ENCODE measurements at regions not wholly inside any gene's neighbourhood (a gene's known extent, or its start where the extent isn't known, plus 50 kb on each side); places are given as distances from the start of the nearest gene placed in this dataset.

DNA sequence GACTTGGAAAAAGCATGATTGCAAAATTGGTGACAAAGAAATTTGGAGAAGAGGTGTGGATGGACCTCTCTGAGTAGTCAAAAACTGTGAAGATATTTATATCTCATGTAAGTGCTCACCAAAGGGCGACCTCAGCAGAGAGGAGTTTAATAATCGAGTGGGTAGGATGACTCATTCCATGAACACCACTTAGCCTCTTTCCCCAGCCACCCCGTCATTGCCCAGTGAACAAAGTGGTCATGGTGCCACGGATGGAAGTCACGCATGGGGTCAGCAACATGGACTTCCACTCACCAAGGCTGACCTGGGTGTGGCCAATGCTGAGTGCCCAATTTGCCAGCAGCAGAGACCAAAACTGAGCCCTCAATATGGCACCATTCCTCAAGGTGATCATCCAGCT is 997.4 kb upstream of the GYPC start:
- TF ChIP-seq, protein P1, sequence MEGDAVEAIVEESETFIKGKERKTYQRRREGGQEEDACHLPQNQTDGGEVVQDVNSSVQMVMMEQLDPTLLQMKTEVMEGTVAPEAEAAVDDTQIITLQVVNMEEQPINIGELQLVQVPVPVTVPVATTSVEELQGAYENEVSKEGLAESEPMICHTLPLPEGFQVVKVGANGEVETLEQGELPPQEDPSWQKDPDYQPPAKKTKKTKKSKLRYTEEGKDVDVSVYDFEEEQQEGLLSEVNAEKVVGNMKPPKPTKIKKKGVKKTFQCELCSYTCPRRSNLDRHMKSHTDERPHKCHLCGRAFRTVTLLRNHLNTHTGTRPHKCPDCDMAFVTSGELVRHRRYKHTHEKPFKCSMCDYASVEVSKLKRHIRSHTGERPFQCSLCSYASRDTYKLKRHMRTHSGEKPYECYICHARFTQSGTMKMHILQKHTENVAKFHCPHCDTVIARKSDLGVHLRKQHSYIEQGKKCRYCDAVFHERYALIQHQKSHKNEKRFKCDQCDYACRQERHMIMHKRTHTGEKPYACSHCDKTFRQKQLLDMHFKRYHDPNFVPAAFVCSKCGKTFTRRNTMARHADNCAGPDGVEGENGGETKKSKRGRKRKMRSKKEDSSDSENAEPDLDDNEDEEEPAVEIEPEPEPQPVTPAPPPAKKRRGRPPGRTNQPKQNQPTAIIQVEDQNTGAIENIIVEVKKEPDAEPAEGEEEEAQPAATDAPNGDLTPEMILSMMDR (conservative IDR thresholded peaks at IDR 0.05; ENCODE audit: low read length): no peak
- no peak for TF ChIP-seq EZH2phosphoT487 (IDR thresholded peaks at IDR 0.05; ENCODE audit: borderline replicate concordance)

Data from Loucy (cell line).